Activated CD8-positive, alpha-beta memory T cell treated with anti-CD3 and anti-CD28 coated beads, Interleukin-2, amount 10 ng/mL, durations not matched to agents 7 days and 5 days (primary cell): ENCODE measurements at regions not wholly inside any gene's neighbourhood (a gene's known extent, or its start where the extent isn't known, plus 50 kb on each side); places are given as distances from the start of the nearest gene placed in this dataset.
"Not testable (repeated sequence)": the region's sequence is repeated elsewhere in the genome, so short reads cannot be mapped to it uniquely, and the experiment has no call there.

Source experiments
- ATAC-seq: fragments of 150-1000 bp; cut with Tn5 transposase; one replicate; pipeline ENCODE4 v1.10.0; 2021; ENCODE audit warnings: moderate library complexity
- CTCF ChIA-PET: fragments of 350-600 bp; sonication (Branson Sonifier 250); formaldehyde crosslinking; loops from one replicate; lab custom pipeline; 2021; ENCODE audit warnings: antibody characterized with exemption; lab: Charles Lee
- DNase-seq: peaks from one replicate; pipeline ENCODE4 v3.0.0-alpha.2; 2020
- H3K27ac Mint-ChIP-seq: one replicate; pipeline ENCODE4 v1.8.0; 2021; ENCODE audit warnings: mild to moderate bottlenecking, mixed read lengths
- H3K27me3 Mint-ChIP-seq: one replicate; pipeline ENCODE4 v1.8.0; 2021; ENCODE audit warnings: mixed read lengths
- H3K36me3 Mint-ChIP-seq: one replicate; pipeline ENCODE4 v1.8.0; 2021; ENCODE audit warnings: mild to moderate bottlenecking, mixed read lengths
- H3K4me1 Mint-ChIP-seq: one replicate; pipeline ENCODE4 v1.8.0; 2021; ENCODE audit warnings: mixed read lengths
- H3K4me3 Mint-ChIP-seq: one replicate; pipeline ENCODE4 v1.8.0; 2021; ENCODE audit warnings: mild to moderate bottlenecking, moderate library complexity, mixed read lengths
- H3K9me3 Mint-ChIP-seq: one replicate; pipeline ENCODE4 v1.8.0; 2022; ENCODE audit warnings: low read depth, mixed read lengths

GRCh38 chr6:4485735-4486134 is 290.5 kb upstream of the CDYL start:
- Mint-ChIP-seq H3K4me1 (no peaks in the 10 kb centered on the region), H3K36me3 (no peaks in the 10 kb centered on the region), H3K9me3 (no peaks in the 10 kb centered on the region), H3K27ac (no peak overlapping the region), H3K27me3 (no peaks in the 10 kb centered on the region), H3K4me3 (no peak overlapping the region)
- ATAC-seq (no peak), DNase-seq (no peak)
- CTCF ChIA-PET: no interaction called here

- H3K27me3 Mint-ChIP-seq: peaks cover 5% of the 10 kb centered on the region
- no peak overlapping the region for H3K27ac Mint-ChIP-seq
- H3K9me3 Mint-ChIP-seq: no peaks in the 10 kb centered on the region
- CTCF ChIA-PET: interaction anchor here (0.6 kb wide), 1 partner anchor 406 kb away, joined by 4 read pairs; no protein-coding TSS in a partner anchor
- no peak overlapping the region for H3K4me3 Mint-ChIP-seq
- ATAC-seq (no peak), DNase-seq (no peak)
- H3K4me1 Mint-ChIP-seq: no peaks in the 10 kb centered on the region
- H3K36me3 Mint-ChIP-seq: no peaks in the 10 kb centered on the region
Observed at GRCh38 chr6:4482461-4482860, 293.7 kb upstream of the CDYL start.

- peaks cover 5% of the 10 kb centered on the region for H3K27me3 Mint-ChIP-seq
- ATAC-seq (no peak), DNase-seq (no peak)
- H3K36me3 Mint-ChIP-seq: no peaks in the 10 kb centered on the region
- H3K27ac Mint-ChIP-seq: no peak overlapping the region
- H3K4me3 Mint-ChIP-seq: no peak overlapping the region
- no peaks in the 10 kb centered on the region for H3K9me3 Mint-ChIP-seq
- CTCF ChIA-PET: interaction anchor here (0.8 kb wide), 1 partner anchor 58 kb away, joined by 3 read pairs; no protein-coding TSS in a partner anchor
- H3K4me1 Mint-ChIP-seq: no peaks in the 10 kb centered on the region
Observed at GRCh38 chr6:4480788-4481735, 295.1 kb upstream of the CDYL start.

GRCh38 chr6:4478098-4478497 is 298.1 kb upstream of the CDYL start:
- no peak overlapping the region for H3K4me3 Mint-ChIP-seq
- ATAC-seq (no peak), DNase-seq (no peak)
- H3K4me1 Mint-ChIP-seq: no peaks in the 10 kb centered on the region
- CTCF ChIA-PET: no interaction called here
- H3K27me3 Mint-ChIP-seq: peaks cover 5% of the 10 kb centered on the region
- H3K9me3 Mint-ChIP-seq: no peaks in the 10 kb centered on the region
- no peak overlapping the region for H3K27ac Mint-ChIP-seq
- no peaks in the 10 kb centered on the region for H3K36me3 Mint-ChIP-seq

- ATAC-seq (no peak), DNase-seq (no peak)
- Mint-ChIP-seq H3K9me3 (no peaks in the 10 kb centered on the region), H3K4me1 (no peaks in the 10 kb centered on the region), H3K4me3 (no peak overlapping the region), H3K36me3 (no peaks in the 10 kb centered on the region), H3K27me3 (peaks cover 5% of the 10 kb centered on the region), H3K27ac (no peak overlapping the region)
- CTCF ChIA-PET: no interaction called here
Observed at GRCh38 chr6:4474810-4475209, 301.4 kb upstream of the CDYL start.

- no peaks in the 10 kb centered on the region for H3K4me1 Mint-ChIP-seq
- H3K27ac Mint-ChIP-seq: no peak overlapping the region
- peaks cover 2% of the 10 kb centered on the region for H3K9me3 Mint-ChIP-seq
- H3K4me3 Mint-ChIP-seq: no peak overlapping the region
- no peak for ATAC-seq
- CTCF ChIA-PET: no interaction called here
- no peak for DNase-seq
- no peaks in the 10 kb centered on the region for H3K27me3 Mint-ChIP-seq
- no peaks in the 10 kb centered on the region for H3K36me3 Mint-ChIP-seq
Observed at GRCh38 chr6:4472969-4473642, 303.1 kb upstream of the CDYL start.

GRCh38 chr6:4472222-4472621 is 304.0 kb upstream of the CDYL start:
- Mint-ChIP-seq H3K4me3 (no peak overlapping the region), H3K36me3 (no peaks in the 10 kb centered on the region), H3K27me3 (no peaks in the 10 kb centered on the region), H3K27ac (no peak overlapping the region), H3K4me1 (no peaks in the 10 kb centered on the region), H3K9me3 (peaks cover 2% of the 10 kb centered on the region)
- CTCF ChIA-PET: no interaction called here
- ATAC-seq (no peak), DNase-seq (no peak)

- H3K36me3 Mint-ChIP-seq, H3K9me3 Mint-ChIP-seq, H3K4me1 Mint-ChIP-seq, H3K27ac Mint-ChIP-seq, H3K4me3 Mint-ChIP-seq, H3K27me3 Mint-ChIP-seq, DNase-seq, CTCF ChIA-PET, ATAC-seq: not testable (repeated sequence)
Observed at GRCh38 chr6:4471515-4471914, 304.7 kb upstream of the CDYL start.

GRCh38 chr6:4470698-4471210 is 305.4 kb upstream of the CDYL start:
- no peak for ATAC-seq
- Mint-ChIP-seq H3K27me3 (no peaks in the 10 kb centered on the region), H3K4me3 (no peak overlapping the region), H3K4me1 (no peaks in the 10 kb centered on the region), H3K27ac (no peak overlapping the region), H3K9me3 (peaks cover 2% of the 10 kb centered on the region), H3K36me3 (no peaks in the 10 kb centered on the region)
- DNase-seq: no peak
- CTCF ChIA-PET: no interaction called here

GRCh38 chr6:4466769-4467480 is 309.3 kb upstream of the CDYL start:
- H3K9me3 Mint-ChIP-seq: peaks cover 2% of the 10 kb centered on the region
- no peaks in the 10 kb centered on the region for H3K36me3 Mint-ChIP-seq
- no peak for DNase-seq
- H3K4me3 Mint-ChIP-seq: no peak overlapping the region
- CTCF ChIA-PET: interaction anchor here (0.6 kb wide), 1 partner anchor 267 kb away, joined by 3 read pairs; no protein-coding TSS in a partner anchor
- ATAC-seq: no peak
- H3K4me1 Mint-ChIP-seq: no peaks in the 10 kb centered on the region
- H3K27ac Mint-ChIP-seq: no peak overlapping the region
- H3K27me3 Mint-ChIP-seq: peaks cover 2% of the 10 kb centered on the region

GRCh38 chr6:4466261-4466660 is 309.9 kb upstream of the CDYL start:
- Mint-ChIP-seq H3K9me3 (peaks cover 2% of the 10 kb centered on the region), H3K27ac (no peak overlapping the region), H3K36me3 (no peaks in the 10 kb centered on the region), H3K4me3 (no peak overlapping the region), H3K27me3 (peaks cover 2% of the 10 kb centered on the region), H3K4me1 (no peaks in the 10 kb centered on the region)
- CTCF ChIA-PET: no interaction called here
- ATAC-seq (no peak), DNase-seq (no peak)

GRCh38 chr6:4464638-4465037 is 311.6 kb upstream of the CDYL start:
- Mint-ChIP-seq H3K27me3 (peaks cover 2% of the 10 kb centered on the region), H3K36me3 (no peaks in the 10 kb centered on the region), H3K27ac (no peak overlapping the region), H3K9me3 (peaks cover 2% of the 10 kb centered on the region), H3K4me3 (no peak overlapping the region), H3K4me1 (no peaks in the 10 kb centered on the region)
- DNase-seq (no peak), ATAC-seq (no peak)
- CTCF ChIA-PET: no interaction called here

GRCh38 chr6:4463236-4463635 is 313.0 kb upstream of the CDYL start:
- Mint-ChIP-seq H3K27ac (no peak overlapping the region), H3K27me3 (peaks cover 2% of the 10 kb centered on the region), H3K36me3 (no peaks in the 10 kb centered on the region), H3K9me3 (no peaks in the 10 kb centered on the region), H3K4me1 (no peaks in the 10 kb centered on the region), H3K4me3 (no peak overlapping the region)
- no peak for DNase-seq
- CTCF ChIA-PET: no interaction called here
- no peak for ATAC-seq
